SK-N-SH (cell line): ENCODE measurements at regions not wholly inside any gene's neighbourhood (a gene's known extent, or its start where the extent isn't known, plus 50 kb on each side); places are given as distances from the start of the nearest gene placed in this dataset.

Source experiments
- EZH2phosphoT487 ChIP-seq: fragments of 200-600 bp; sonication (generic); IDR thresholded peaks from 2 replicates; pipeline ENCODE4 v1.6.1; 2017; ENCODE audit warnings: low read depth, mixed run types, mild to moderate bottlenecking, antibody characterized with exemption, moderate library complexity, borderline replicate concordance
- FOXM1 ChIP-seq: IDR thresholded peaks from 2 replicates; pipeline ENCODE4 v1.4.0; 2012; ENCODE audit warnings: low read depth, mild to moderate bottlenecking
- GABPA ChIP-seq: IDR thresholded peaks from 2 replicates; pipeline ENCODE4 v1.4.0; 2012; ENCODE audit warnings: low read depth, mild to moderate bottlenecking
- POLR2AphosphoS5 ChIP-seq: IDR thresholded peaks from 2 replicates; pipeline ENCODE4 v1.6.1; 2012; ENCODE audit warnings: low read depth, low read length
- RAD21 ChIP-seq: IDR thresholded peaks from 2 replicates; pipeline ENCODE4 v1.6.1; 2012; ENCODE audit warnings: mild to moderate bottlenecking, low read length
- RFX5 ChIP-seq: IDR thresholded peaks from 2 replicates; pipeline ENCODE4 v1.6.1; 2012; ENCODE audit warnings: mild to moderate bottlenecking, improper control_type of control experiment, low read length
- SMC3 ChIP-seq: IDR thresholded peaks from 2 replicates; pipeline ENCODE4 v1.6.1; 2012; ENCODE audit warnings: low read depth, low read length, improper control_type of control experiment
- TAF1 ChIP-seq: IDR thresholded peaks from 2 replicates; pipeline ENCODE4 v1.6.1; 2012; ENCODE audit warnings: low read depth, mild to moderate bottlenecking, low read length, moderate library complexity, borderline replicate concordance
- TCF12 ChIP-seq: IDR thresholded peaks from 2 replicates; pipeline ENCODE4 v1.4.0; 2012
- TEAD4 ChIP-seq: IDR thresholded peaks from 2 replicates; pipeline ENCODE4 v1.4.0; 2012; ENCODE audit warnings: mild to moderate bottlenecking, borderline replicate concordance; ENCODE audit not compliant: insufficient read depth
- TF ChIP-seq, protein P1 (sequence below): fragments of 200-600 bp; sonication (generic); IDR thresholded peaks from 2 replicates; pipeline ENCODE4 v1.6.1; 2017; ENCODE audit warnings: antibody characterized with exemption, mild to moderate bottlenecking, moderate library complexity
- TF ChIP-seq, protein P2 (sequence below): fragments of 150-350 bp; IDR thresholded peaks from 2 replicates; pipeline ENCODE4 v1.6.1; 2017; ENCODE audit warnings: antibody characterized with exemption, low read length, low read depth, borderline replicate concordance
- TF ChIP-seq, protein P3 (sequence below): IDR thresholded peaks from 2 replicates; pipeline ENCODE4; 2012
- TF ChIP-seq, protein P4 (sequence below): IDR thresholded peaks from 2 replicates; pipeline ENCODE4 v1.6.1; 2012; ENCODE audit warnings: mild to moderate bottlenecking, low read depth, low read length, moderate library complexity

DNA sequence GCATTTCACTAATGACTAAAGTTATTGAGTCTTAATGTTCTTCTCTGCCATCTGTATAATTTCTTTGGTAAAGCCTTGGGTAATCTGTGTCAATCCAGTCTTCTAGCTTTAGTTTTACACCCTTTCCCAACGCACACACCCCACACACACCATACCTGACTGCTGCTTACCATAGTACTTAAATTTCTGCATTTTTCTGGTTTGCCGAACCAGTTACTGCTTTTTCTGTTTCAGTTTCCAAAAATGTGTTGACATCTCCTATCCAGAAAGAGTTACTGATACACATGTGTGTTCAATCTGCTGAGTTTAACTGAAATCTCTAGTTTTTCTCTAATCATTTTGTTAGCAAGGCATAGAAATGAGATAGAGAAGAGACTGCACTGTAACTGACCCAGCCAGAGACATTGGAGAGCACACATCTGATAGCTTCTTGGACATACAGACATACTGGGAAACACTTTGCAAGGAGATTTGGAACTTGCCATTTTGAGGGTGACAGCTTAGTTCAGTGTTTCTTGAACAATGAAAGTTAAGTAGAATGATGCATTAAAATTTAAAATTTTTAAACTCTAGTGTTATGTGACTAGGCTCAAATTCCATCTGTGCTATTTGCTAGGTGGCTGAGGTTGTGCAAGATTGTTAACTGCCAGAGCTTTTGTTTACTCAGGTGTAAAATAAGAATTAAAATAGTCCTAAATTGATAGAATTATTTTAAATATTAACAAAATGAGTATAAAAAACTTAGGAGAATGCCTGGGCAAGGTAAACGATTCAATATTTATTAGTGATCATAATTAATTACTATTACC lies 807.6 kb downstream of the DNAJB9 start:
- TF ChIP-seq, protein P1, sequence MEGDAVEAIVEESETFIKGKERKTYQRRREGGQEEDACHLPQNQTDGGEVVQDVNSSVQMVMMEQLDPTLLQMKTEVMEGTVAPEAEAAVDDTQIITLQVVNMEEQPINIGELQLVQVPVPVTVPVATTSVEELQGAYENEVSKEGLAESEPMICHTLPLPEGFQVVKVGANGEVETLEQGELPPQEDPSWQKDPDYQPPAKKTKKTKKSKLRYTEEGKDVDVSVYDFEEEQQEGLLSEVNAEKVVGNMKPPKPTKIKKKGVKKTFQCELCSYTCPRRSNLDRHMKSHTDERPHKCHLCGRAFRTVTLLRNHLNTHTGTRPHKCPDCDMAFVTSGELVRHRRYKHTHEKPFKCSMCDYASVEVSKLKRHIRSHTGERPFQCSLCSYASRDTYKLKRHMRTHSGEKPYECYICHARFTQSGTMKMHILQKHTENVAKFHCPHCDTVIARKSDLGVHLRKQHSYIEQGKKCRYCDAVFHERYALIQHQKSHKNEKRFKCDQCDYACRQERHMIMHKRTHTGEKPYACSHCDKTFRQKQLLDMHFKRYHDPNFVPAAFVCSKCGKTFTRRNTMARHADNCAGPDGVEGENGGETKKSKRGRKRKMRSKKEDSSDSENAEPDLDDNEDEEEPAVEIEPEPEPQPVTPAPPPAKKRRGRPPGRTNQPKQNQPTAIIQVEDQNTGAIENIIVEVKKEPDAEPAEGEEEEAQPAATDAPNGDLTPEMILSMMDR, result no peak
- TF ChIP-seq GABPA, result no peak
- TF ChIP-seq SMC3, result no peak
- TF ChIP-seq TCF12, result no peak
- TF ChIP-seq TEAD4, result no peak
- no peak for TF ChIP-seq FOXM1
- TF ChIP-seq POLR2AphosphoS5, result no peak
- TF ChIP-seq, protein P2, sequence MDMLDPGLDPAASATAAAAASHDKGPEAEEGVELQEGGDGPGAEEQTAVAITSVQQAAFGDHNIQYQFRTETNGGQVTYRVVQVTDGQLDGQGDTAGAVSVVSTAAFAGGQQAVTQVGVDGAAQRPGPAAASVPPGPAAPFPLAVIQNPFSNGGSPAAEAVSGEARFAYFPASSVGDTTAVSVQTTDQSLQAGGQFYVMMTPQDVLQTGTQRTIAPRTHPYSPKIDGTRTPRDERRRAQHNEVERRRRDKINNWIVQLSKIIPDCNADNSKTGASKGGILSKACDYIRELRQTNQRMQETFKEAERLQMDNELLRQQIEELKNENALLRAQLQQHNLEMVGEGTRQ, result no peak
- TF ChIP-seq EZH2phosphoT487, result no peak
- TF ChIP-seq, protein P3, sequence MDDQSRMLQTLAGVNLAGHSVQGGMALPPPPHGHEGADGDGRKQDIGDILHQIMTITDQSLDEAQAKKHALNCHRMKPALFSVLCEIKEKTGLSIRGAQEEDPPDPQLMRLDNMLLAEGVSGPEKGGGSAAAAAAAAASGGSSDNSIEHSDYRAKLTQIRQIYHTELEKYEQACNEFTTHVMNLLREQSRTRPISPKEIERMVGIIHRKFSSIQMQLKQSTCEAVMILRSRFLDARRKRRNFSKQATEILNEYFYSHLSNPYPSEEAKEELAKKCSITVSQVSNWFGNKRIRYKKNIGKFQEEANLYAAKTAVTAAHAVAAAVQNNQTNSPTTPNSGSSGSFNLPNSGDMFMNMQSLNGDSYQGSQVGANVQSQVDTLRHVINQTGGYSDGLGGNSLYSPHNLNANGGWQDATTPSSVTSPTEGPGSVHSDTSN, result no peak
- TF ChIP-seq, protein P4, sequence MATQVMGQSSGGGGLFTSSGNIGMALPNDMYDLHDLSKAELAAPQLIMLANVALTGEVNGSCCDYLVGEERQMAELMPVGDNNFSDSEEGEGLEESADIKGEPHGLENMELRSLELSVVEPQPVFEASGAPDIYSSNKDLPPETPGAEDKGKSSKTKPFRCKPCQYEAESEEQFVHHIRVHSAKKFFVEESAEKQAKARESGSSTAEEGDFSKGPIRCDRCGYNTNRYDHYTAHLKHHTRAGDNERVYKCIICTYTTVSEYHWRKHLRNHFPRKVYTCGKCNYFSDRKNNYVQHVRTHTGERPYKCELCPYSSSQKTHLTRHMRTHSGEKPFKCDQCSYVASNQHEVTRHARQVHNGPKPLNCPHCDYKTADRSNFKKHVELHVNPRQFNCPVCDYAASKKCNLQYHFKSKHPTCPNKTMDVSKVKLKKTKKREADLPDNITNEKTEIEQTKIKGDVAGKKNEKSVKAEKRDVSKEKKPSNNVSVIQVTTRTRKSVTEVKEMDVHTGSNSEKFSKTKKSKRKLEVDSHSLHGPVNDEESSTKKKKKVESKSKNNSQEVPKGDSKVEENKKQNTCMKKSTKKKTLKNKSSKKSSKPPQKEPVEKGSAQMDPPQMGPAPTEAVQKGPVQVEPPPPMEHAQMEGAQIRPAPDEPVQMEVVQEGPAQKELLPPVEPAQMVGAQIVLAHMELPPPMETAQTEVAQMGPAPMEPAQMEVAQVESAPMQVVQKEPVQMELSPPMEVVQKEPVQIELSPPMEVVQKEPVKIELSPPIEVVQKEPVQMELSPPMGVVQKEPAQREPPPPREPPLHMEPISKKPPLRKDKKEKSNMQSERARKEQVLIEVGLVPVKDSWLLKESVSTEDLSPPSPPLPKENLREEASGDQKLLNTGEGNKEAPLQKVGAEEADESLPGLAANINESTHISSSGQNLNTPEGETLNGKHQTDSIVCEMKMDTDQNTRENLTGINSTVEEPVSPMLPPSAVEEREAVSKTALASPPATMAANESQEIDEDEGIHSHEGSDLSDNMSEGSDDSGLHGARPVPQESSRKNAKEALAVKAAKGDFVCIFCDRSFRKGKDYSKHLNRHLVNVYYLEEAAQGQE, result no peak
- no peak for TF ChIP-seq RFX5
- no peak for TF ChIP-seq RAD21
- TF ChIP-seq TAF1, result no peak
